HG03354 (cell line): ENCODE measurements at regions not wholly inside any gene's neighbourhood (a gene's known extent, or its start where the extent isn't known, plus 50 kb on each side); places are given as distances from the start of the nearest gene placed in this dataset.
"Not testable (repeated sequence)": the region's sequence is repeated elsewhere in the genome, so short reads cannot be mapped to it uniquely, and the experiment has no call there.

Source experiments
- ATAC-seq: cut with Tn5 transposase; IDR thresholded peaks from one replicate; pipeline ENCODE4 v1.9.1; 2021; ENCODE audit warnings: mild to moderate bottlenecking; ENCODE audit not compliant: unreplicated experiment, poor library complexity, severe bottlenecking

DNA sequence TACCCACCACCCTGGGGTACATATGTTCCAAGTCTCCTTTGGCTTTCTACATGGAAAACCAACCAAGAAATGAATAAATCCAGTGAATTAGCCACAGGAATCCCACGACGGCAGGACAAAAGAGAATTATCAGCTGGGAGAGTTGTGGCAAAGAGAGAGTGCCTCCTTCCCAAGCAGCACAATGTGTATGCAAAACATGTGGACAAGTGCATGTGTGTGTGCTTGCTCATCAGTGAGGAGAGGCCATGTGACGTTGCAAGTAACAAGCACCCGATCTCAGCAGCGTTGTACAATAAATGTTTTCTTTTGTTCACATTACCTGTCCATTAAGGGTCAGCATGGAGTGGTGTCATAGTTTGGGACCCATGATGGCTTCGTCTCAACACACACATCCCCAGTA lies 50.0 kb upstream of the EMX2 start:
- ATAC-seq, result no peak

DNA sequence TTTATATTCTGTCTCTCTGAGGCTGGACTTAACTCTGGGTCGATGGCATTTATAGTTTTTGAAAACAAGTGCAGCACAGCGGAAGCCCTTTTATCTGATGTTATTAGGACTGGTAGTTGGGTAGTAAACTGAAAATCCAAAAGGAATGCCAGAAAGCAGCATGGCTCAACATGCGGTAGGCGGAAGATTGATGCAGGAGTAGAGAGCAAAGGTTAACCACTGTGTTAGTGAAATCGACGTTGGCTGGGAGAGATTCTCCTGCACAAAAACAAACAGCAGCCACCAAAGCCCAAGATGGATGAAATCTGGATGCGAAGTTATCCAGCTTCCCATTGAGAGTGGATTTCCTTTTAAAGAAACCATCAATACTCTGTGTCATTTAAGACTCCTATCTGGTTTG lies 54.5 kb upstream of the EMX2 start:
- ATAC-seq, result no peak

- ATAC-seq, result no peak
Observed at GRCh38 chr10:117486606-117487005, 55.9 kb upstream of the EMX2 start.

- no peak for ATAC-seq
Observed at GRCh38 chr10:117483056-117483590, 59.4 kb upstream of the EMX2 start.

GRCh38 chr10:117481011-117481410 lies 61.5 kb upstream of the EMX2 start:
- ATAC-seq, result not testable (repeated sequence)

GRCh38 chr10:117480097-117480496 lies 62.4 kb upstream of the EMX2 start:
- no peak for ATAC-seq

DNA sequence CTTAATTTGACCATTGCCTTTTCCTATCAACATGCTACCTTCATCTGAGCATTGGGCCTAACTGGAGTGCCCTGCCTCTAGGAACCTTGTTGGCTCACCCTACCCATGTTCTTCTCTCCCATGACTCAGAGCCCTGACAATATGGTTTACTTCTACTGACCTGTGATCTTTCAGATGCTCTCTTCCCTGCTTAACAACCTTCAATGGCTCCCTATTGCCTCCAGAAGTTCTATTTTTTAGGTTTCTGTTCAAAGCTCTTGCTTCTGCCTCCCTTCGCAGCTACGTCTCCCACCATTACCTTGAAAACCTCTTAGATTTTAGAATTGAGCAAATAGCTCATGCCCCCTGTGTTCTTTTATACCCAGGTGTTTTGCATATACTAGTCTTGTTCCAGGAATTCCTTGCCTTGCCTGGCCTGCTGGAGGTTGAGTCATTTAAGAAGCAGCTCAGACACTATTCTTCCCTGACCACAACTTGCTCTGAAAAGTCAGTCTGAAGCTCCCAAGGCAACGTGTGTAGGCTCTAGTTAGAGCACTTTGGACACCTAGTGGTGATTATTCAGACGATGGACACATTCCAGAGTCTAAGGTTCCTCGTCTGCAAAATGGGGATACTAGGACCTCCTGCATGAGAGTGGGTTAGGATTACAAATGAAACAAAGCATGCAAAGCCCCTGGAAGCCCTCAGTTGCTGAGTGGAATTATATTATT lies 64.4 kb upstream of the EMX2 start:
- ATAC-seq, result no peak

GRCh38 chr10:117477211-117477947 lies 65.2 kb upstream of the EMX2 start:
- ATAC-seq, result no peak

GRCh38 chr10:117476716-117477115 lies 65.8 kb upstream of the EMX2 start:
- no peak for ATAC-seq

DNA sequence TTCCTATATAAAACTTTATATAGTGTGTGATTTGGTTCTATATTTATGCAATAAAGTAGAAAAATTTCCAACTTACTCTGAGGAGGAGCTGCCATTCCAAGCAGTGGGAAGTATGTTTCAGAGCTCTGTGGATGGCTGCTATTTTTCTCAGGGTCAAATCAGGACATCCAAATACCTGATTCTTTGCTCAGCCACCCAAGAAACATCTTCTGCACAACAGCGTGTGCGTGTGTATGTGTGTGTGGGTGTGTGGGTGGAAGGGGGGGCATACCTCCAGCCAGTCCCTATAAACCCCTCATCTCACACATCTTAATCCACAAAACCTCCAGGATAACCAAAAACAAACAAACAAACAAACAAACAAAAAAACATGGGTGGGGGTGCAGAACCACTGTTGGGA lies 66.3 kb upstream of the EMX2 start:
- no peak for ATAC-seq

GRCh38 chr10:117472872-117473271 lies 69.7 kb upstream of the EMX2 start:
- peak; percentile 96 for ATAC-seq

DNA sequence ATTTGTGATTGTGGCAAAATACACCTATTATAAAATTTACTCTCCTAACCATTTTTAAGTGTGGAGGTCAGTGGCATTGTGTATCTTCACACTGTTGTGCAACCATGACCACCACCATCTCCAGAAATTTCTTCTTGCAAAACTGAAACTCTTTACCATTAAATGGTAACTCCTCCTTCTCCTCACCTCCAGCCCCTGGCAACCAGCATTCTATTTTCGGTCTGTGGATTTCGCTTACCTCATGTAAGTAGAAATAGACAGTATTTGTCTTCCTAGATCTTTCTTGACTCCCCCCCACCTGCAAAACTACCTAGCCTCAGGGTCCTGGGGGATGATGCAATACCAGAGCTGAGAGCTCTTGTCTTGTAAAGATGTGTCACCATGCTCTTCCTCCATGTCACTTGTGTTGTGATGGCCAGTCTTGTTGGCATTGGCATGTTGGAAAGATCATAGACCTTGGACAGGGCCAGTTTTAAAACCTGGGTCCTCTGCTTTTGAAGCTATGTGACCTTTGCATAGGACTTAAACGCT lies 71.1 kb upstream of the EMX2 start:
- no peak for ATAC-seq

- ATAC-seq, result peak; percentile 34
Observed at GRCh38 chr10:117470733-117471132, 71.8 kb upstream of the EMX2 start.

- no peak for ATAC-seq
Observed at GRCh38 chr10:117468665-117469064, 73.9 kb upstream of the EMX2 start.

- ATAC-seq, result no peak
Observed at GRCh38 chr10:117464176-117464575, 78.4 kb upstream of the EMX2 start.

- no peak for ATAC-seq
Observed at GRCh38 chr10:117463545-117463920, 79.0 kb upstream of the EMX2 start.

GRCh38 chr10:117462816-117463544 lies 79.6 kb upstream of the EMX2 start:
- no peak for ATAC-seq

- no peak for ATAC-seq
Observed at GRCh38 chr10:117462424-117462792, 80.1 kb upstream of the EMX2 start.

GRCh38 chr10:117461766-117462423 lies 80.7 kb upstream of the EMX2 start:
- ATAC-seq, result no peak
